NCI-H2227 (cell line): ENCODE measurements at regions not wholly inside any gene's neighbourhood (a gene's known extent, or its start where the extent isn't known, plus 50 kb on each side); places are given as distances from the start of the nearest gene placed in this dataset.

ENCODE experiments used
- DNase-seq: peaks from one replicate; lab custom pipeline; 2025; ENCODE audit not compliant: unreplicated experiment; lab: John Stamatoyannopoulos, UW

DNA sequence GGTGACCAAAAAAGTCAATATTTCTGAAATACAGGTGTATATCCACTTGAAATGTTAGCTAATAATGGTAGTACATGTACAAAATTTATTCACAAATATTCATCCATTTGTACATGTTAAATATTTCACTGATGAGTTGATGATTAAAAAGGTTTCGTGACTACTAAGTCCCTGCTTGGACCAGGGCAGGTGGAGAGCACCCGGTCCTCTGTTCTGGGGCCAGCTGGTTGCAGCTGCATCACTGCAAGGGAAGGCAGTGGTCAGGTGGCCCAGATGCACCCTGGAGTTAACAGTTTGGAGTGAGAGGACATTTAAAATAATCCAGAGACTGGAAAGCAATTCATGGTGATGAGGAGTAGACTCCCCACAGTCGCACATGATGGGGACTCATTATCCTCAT lies 141.2 kb downstream of the ZBTB18 start:
- no peak for DNase-seq

DNA sequence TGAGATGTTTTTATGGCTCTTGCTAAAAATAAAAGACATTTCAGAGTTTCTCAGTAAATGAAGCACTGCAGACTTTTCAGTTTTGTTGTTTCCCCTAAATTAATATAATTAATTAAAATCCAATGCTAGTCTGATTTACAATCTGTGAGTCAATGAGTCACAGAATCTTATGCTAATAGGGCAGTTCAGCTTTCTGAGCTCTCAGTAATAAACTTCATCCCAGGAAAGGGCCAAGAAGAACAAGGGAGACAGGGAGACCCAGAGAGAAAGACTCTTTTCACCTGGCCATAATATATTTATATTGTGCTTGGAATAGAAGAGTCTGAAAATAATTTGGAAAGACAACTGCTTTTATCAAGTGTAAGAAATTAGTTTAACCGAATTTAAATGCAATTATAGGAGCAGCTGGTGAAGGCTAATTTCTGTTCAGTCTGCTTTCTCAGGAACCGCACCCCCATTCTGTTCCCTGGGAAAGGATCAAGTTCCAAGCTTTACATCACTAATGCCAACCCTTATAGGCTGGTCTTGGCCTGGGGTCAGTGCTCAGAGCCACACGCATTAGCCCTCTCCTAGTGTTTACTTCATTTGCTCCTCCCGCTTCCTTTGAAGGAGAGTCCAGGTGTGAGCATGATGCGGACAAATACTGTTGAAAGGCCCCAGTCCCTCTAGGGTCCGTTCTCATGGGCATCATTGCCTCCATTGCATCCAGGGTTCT lies 145.6 kb downstream of the ZBTB18 start:
- no peak for DNase-seq

DNA sequence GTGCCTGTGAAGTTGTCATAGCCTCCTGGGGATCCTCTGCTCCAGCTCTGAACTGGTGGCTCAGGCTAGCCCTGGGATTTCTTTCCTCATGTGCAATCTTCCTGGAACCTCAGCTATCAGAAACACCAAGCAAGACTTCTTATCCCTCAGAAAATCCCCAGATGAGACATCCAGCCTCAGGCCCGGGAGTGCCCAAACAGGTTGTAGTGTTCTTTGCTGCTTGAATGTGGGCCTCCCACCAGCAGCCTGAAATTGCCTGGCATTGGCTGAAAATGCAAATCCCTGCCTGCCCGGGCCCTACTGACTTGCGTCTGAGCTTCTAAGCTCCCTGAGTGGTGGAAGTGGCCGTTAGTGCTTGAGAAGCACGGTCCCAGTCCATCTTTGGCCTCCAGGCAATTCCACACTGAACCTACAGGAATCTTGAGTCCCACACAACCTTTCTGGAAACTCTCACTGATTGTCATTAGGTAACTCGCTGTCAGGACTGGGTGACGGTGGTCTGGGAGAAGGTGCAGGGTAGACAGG lies 146.8 kb downstream of the ZBTB18 start:
- DNase-seq, result no peak

DNA sequence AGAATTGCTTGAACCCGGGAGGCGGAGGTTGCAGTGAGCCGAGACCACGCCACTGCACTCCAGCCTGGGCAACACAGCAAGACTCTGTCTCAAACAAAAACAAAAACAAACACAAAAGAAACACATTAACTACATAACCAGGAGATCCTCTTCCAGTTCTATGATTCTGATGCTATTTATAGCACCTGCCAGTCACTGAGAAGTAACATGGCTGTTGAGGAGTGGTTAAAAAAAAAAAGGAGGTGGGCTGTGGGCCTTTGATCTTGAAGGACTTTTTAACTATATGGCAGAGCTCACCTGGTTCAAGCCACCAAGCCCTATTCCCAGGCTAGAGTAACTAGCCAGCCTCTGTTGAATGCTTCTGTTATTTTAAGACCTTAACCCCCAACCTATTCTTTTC lies 148.8 kb downstream of the ZBTB18 start:
- no peak for DNase-seq

DNA sequence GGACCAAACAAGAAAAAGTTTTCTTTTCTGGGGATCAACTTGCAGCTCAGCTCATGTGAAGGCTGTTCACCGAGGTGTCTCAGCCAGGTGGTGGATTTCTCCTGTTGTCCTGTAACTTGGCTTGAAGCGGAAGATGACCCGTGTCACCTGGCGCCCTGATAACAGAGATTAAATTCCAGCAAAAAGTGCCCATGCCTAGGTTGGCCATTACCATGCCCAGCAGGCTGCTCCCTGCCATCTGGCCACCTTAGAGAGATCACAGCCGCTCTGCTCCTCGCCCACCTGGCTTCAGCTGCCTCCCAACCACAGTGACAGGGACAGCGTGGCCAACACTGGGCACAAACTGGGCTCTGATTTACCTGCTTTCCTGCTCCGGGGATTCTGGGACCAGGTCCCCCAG lies 149.5 kb downstream of the ZBTB18 start:
- no peak for DNase-seq

GRCh38 chr1:244201750-244202149 lies 150.7 kb downstream of the ZBTB18 start:
- no peak for DNase-seq

GRCh38 chr1:244204004-244204403 lies 152.9 kb downstream of the ZBTB18 start:
- DNase-seq, result no peak

- DNase-seq, result no peak
Observed at GRCh38 chr1:244205171-244205570, 154.1 kb downstream of the ZBTB18 start.

GRCh38 chr1:244205906-244206305 lies 154.8 kb downstream of the ZBTB18 start:
- DNase-seq, result no peak

GRCh38 chr1:244207042-244207934 lies 156.2 kb downstream of the ZBTB18 start:
- DNase-seq, result no peak

DNA sequence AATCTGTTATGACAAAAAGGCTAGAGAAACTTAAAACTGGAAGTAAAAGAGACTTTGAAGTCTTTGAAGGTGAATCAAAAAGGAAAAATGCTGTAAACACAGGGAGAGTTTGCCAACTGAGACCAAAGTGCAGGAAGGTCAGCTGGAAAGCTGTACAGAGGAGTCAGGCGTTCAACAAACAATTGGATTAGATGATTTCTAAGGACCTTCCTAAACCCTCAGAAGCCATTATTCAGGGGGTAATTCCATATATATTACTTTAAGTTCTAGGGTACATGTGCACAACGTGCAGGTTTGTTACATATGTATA lies 156.8 kb downstream of the ZBTB18 start:
- no peak for DNase-seq

- DNase-seq, result no peak
Observed at GRCh38 chr1:244209955-244210354, 158.9 kb downstream of the ZBTB18 start.

DNA sequence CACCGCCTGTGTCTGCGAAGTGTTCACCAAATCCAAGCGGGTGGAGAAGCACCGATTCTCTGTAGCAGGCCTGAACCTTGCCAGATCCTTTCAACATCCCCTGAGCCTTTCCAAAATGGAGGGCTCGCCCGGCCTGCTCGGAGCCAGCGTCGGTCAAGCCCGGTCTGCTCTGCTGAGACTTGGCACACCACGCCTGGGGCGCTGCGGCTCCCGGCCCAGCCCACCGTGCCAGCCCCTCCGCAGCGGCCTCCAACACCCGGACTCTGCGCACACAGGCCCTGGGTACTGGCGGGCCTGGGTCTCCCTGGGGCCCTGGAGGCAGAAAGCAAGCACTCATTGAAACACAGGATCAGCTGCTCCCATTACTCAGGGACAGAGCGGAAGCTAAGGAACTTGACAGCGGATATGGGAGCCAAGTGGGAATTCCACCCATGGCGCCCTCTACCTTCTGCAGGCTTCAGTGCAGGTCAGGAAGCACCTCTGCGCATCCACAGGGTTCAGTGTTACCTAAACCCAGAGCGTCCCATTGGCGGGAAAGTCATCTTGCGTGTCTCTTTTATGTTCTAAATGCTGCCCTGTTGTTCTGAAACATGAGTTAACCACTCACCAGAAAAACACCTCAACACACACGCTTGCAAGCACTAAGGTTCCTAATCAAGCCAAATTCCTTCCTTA lies 159.9 kb downstream of the ZBTB18 start:
- no peak for DNase-seq

GRCh38 chr1:244211559-244211944 lies 160.5 kb downstream of the ZBTB18 start:
- no peak for DNase-seq

GRCh38 chr1:244212219-244212618 lies 161.1 kb downstream of the ZBTB18 start:
- DNase-seq, result no peak

DNA sequence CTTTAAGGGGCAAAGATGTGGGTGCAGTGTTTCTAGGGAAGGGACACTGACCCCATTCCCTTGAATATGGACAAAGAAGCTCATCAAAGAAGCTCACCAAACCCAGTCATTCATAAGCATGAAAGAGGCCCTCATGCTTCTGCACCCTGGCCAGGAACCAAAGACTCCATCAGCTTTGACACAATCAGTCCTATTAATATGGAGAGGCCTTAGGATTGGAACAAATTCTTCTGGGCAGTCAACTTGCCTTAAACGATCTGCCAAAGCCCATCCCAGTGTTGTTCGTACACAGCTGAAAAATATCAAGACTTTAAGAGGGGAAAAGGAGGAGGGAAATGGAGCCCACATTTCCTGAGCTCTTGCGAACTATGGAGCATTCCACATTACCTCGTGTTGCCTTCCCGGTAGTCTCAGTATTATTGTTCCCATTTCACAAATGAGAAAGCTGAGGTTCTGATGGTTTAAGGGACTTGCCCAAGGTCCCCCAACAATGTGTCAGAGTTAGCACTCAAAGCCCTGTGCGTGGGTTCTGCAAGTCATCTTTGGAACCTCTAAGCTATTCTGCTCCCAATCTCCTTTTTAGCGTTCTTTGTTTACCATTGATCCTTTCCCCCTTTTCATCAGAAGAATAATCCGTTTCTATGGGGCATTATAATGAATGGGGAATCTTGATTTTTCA lies 161.9 kb downstream of the ZBTB18 start:
- no peak for DNase-seq

DNA sequence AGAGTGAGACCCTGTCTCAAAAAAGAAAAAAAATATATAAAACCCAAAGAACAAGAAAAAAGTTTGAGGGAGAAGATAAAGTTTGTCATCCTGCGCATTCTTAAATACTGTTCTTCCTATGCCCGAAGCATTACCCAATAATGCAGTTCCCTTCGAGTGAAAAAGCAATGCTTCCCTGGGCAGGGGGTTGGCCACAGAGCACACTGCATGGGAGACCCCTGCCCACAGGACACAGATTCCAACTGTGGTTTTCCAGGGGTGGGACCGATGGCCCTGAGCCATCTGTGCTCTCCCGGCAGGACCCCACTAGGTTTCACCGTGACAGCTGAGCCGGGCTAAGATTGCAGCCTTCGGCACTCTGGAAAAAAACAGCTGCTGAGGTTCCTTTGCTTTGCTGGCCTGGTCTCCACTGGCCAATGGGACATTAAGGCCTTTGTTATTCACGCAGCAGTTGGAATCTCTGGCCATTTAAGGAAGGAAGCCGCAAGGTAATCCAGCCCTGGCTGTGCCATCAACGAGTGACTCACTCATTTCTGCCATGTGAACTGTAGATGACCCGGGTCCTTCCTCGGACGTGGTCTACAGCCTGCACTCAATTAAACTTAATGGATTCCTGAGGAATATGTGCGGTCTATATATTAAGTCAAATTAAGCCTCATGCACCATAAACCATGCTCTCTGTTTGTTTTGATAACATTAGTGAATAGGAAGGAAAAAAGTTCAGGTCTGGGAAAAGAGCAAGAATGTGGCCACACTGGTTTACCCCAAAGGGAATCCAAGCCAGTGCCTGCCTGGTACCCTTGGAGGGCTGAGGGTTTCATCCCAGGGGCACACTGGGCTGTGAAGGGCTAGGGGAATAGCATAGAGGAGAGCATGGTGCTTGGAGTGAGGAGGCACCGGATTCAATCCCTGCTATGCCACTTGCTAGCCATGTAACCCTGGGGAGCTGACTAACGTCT lies 163.2 kb downstream of the ZBTB18 start:
- DNase-seq, result peak; percentile 37

DNA sequence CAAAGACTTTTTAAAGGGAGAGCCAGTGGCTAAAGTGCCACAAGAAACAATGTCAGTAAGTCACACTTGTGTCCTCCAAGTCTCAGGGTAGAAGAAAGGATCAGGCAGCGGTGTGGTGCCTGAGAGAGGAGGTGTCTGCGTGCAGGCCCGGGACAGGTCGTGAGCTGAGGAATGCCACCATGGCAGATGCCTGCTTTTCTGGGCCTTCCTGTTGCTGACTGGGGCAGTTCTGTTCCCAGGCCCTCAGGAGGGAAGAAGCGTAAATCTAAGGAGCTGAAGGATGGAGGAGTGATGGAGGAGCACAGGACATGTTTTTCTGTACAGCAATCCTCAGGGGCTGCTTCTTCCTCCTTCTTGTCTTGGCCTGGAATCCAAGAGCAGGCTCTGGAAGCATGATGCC lies 165.8 kb downstream of the ZBTB18 start:
- DNase-seq, result no peak

- DNase-seq, result no peak
Observed at GRCh38 chr1:244217711-244218110, 166.6 kb downstream of the ZBTB18 start.

DNA sequence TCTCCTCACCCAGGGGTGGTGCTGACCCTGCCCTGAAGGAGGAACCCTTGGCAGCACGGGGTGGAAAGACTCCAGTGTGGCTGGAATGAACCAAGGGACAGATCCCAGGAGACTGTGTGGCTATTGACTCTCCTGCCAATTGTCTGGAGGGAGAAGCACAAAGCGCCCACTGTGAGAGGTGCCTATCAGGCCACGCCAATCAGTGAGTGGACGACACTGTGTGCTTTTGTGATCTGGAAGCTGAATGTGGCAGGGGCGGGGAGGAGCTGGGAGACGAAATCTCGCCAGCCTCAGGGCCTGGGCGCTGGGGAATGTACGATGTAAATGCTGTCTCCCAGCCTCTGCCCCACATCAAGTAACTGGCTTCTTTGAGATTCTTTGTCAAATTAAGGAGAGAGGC lies 167.1 kb downstream of the ZBTB18 start:
- DNase-seq, result no peak
